Activated naive CD8-positive, alpha-beta T cell treated with anti-CD3 and anti-CD28 coated beads, Interleukin-2, amount 50 U/mL, for 24 hours (primary cell): ENCODE measurements at regions not wholly inside any gene's neighbourhood (a gene's known extent, or its start where the extent isn't known, plus 50 kb on each side); places are given as distances from the start of the nearest gene placed in this dataset.

Experiments
- ATAC-seq: fragments of 150-1000 bp; cut with Tn5 transposase; one replicate; pipeline ENCODE4 v1.10.0; 2021
- DNase-seq: peaks from one replicate; pipeline ENCODE4 v3.0.0; 2021
- H3K27ac Mint-ChIP-seq: one replicate; pipeline ENCODE4 v1.8.0; 2021; ENCODE audit warnings: mild to moderate bottlenecking, mixed read lengths
- H3K27me3 Mint-ChIP-seq: one replicate; pipeline ENCODE4 v1.8.0; 2021; ENCODE audit warnings: mixed read lengths
- H3K36me3 Mint-ChIP-seq: one replicate; pipeline ENCODE4 v1.8.0; 2021; ENCODE audit warnings: low read depth, mixed read lengths
- H3K4me1 Mint-ChIP-seq: one replicate; pipeline ENCODE4 v1.8.0; 2021; ENCODE audit warnings: mixed read lengths
- H3K4me3 Mint-ChIP-seq: one replicate; pipeline ENCODE4 v1.8.0; 2021; ENCODE audit warnings: mild to moderate bottlenecking, moderate library complexity, mixed read lengths
- H3K9me3 Mint-ChIP-seq: one replicate; pipeline ENCODE4 v1.8.0; 2021; ENCODE audit warnings: mixed read lengths

GRCh38 chr18:10235661-10235952 lies 218.8 kb upstream of the APCDD1 start:
- DNase-seq (no peak), ATAC-seq (no peak)
- Mint-ChIP-seq H3K4me3 (no peak overlapping the region), H3K27ac (no peak overlapping the region), H3K4me1 (no peaks in the 10 kb centered on the region), H3K27me3 (no peaks in the 10 kb centered on the region), H3K36me3 (no peaks in the 10 kb centered on the region), H3K9me3 (no peaks in the 10 kb centered on the region)

- no peaks in the 10 kb centered on the region for H3K9me3 Mint-ChIP-seq
- no peak for ATAC-seq
- no peak for DNase-seq
- H3K4me1 Mint-ChIP-seq, result no peaks in the 10 kb centered on the region
- no peak overlapping the region for H3K27ac Mint-ChIP-seq
- no peaks in the 10 kb centered on the region for H3K27me3 Mint-ChIP-seq
- H3K36me3 Mint-ChIP-seq, result no peaks in the 10 kb centered on the region
- H3K4me3 Mint-ChIP-seq, result no peak overlapping the region
Observed at GRCh38 chr18:10239103-10239502, 215.3 kb upstream of the APCDD1 start.

- Mint-ChIP-seq H3K4me1 (no peaks in the 10 kb centered on the region), H3K27ac (no peak overlapping the region), H3K4me3 (no peak overlapping the region), H3K36me3 (no peaks in the 10 kb centered on the region), H3K27me3 (no peaks in the 10 kb centered on the region), H3K9me3 (no peaks in the 10 kb centered on the region)
- ATAC-seq, result no peak
- DNase-seq, result no peak
Observed at GRCh38 chr18:10239991-10240634, 214.3 kb upstream of the APCDD1 start.

- no peaks in the 10 kb centered on the region for H3K9me3 Mint-ChIP-seq
- no peaks in the 10 kb centered on the region for H3K4me1 Mint-ChIP-seq
- H3K27ac Mint-ChIP-seq, result no peak overlapping the region
- H3K36me3 Mint-ChIP-seq, result no peaks in the 10 kb centered on the region
- no peak overlapping the region for H3K4me3 Mint-ChIP-seq
- DNase-seq, result no peak
- no peak for ATAC-seq
- H3K27me3 Mint-ChIP-seq, result no peaks in the 10 kb centered on the region
Observed at GRCh38 chr18:10240973-10241372, 213.5 kb upstream of the APCDD1 start.

- Mint-ChIP-seq H3K36me3 (no peaks in the 10 kb centered on the region), H3K27ac (no peak overlapping the region), H3K27me3 (no peaks in the 10 kb centered on the region), H3K4me1 (no peaks in the 10 kb centered on the region), H3K9me3 (no peaks in the 10 kb centered on the region), H3K4me3 (no peak overlapping the region)
- DNase-seq (no peak), ATAC-seq (no peak)
Observed at GRCh38 chr18:10241579-10241978, 212.9 kb upstream of the APCDD1 start.

- Mint-ChIP-seq H3K27ac (no peak overlapping the region), H3K9me3 (no peaks in the 10 kb centered on the region), H3K27me3 (no peaks in the 10 kb centered on the region), H3K4me1 (no peaks in the 10 kb centered on the region), H3K36me3 (no peaks in the 10 kb centered on the region), H3K4me3 (no peak overlapping the region)
- DNase-seq, result no peak
- no peak for ATAC-seq
Observed at GRCh38 chr18:10242936-10243680, 211.3 kb upstream of the APCDD1 start.

GRCh38 chr18:10244341-10244740 lies 210.1 kb upstream of the APCDD1 start:
- H3K27me3 Mint-ChIP-seq, result no peaks in the 10 kb centered on the region
- no peaks in the 10 kb centered on the region for H3K4me1 Mint-ChIP-seq
- DNase-seq (no peak), ATAC-seq (no peak)
- H3K27ac Mint-ChIP-seq, result no peak overlapping the region
- H3K9me3 Mint-ChIP-seq, result no peaks in the 10 kb centered on the region
- H3K4me3 Mint-ChIP-seq, result no peak overlapping the region
- no peaks in the 10 kb centered on the region for H3K36me3 Mint-ChIP-seq

GRCh38 chr18:10245031-10245845 lies 209.2 kb upstream of the APCDD1 start:
- H3K27ac Mint-ChIP-seq, result no peak overlapping the region
- H3K27me3 Mint-ChIP-seq, result no peaks in the 10 kb centered on the region
- no peak for ATAC-seq
- no peak for DNase-seq
- H3K36me3 Mint-ChIP-seq, result no peaks in the 10 kb centered on the region
- H3K9me3 Mint-ChIP-seq, result no peaks in the 10 kb centered on the region
- H3K4me1 Mint-ChIP-seq, result no peaks in the 10 kb centered on the region
- H3K4me3 Mint-ChIP-seq, result no peak overlapping the region

GRCh38 chr18:10245846-10246175 lies 208.6 kb upstream of the APCDD1 start:
- H3K9me3 Mint-ChIP-seq, result no peaks in the 10 kb centered on the region
- H3K4me1 Mint-ChIP-seq, result no peaks in the 10 kb centered on the region
- ATAC-seq, result no peak
- no peak overlapping the region for H3K27ac Mint-ChIP-seq
- H3K36me3 Mint-ChIP-seq, result no peaks in the 10 kb centered on the region
- no peak overlapping the region for H3K4me3 Mint-ChIP-seq
- no peaks in the 10 kb centered on the region for H3K27me3 Mint-ChIP-seq
- DNase-seq, result no peak

GRCh38 chr18:10247021-10247741 lies 207.3 kb upstream of the APCDD1 start:
- H3K9me3 Mint-ChIP-seq, result no peaks in the 10 kb centered on the region
- DNase-seq (no peak), ATAC-seq (no peak)
- H3K4me3 Mint-ChIP-seq, result no peak overlapping the region
- H3K4me1 Mint-ChIP-seq, result no peaks in the 10 kb centered on the region
- H3K27me3 Mint-ChIP-seq, result no peaks in the 10 kb centered on the region
- H3K27ac Mint-ChIP-seq, result no peak overlapping the region
- H3K36me3 Mint-ChIP-seq, result no peaks in the 10 kb centered on the region

GRCh38 chr18:10247742-10248082 lies 206.7 kb upstream of the APCDD1 start:
- Mint-ChIP-seq H3K27me3 (no peaks in the 10 kb centered on the region), H3K4me3 (no peak overlapping the region), H3K27ac (no peak overlapping the region), H3K4me1 (no peaks in the 10 kb centered on the region), H3K9me3 (no peaks in the 10 kb centered on the region), H3K36me3 (no peaks in the 10 kb centered on the region)
- ATAC-seq (no peak), DNase-seq (no peak)

GRCh38 chr18:10248738-10249137 lies 205.7 kb upstream of the APCDD1 start:
- ATAC-seq, result no peak
- Mint-ChIP-seq H3K27ac (no peak overlapping the region), H3K36me3 (no peaks in the 10 kb centered on the region), H3K9me3 (no peaks in the 10 kb centered on the region), H3K4me3 (no peak overlapping the region), H3K27me3 (no peaks in the 10 kb centered on the region), H3K4me1 (no peaks in the 10 kb centered on the region)
- no peak for DNase-seq

- Mint-ChIP-seq H3K36me3 (no peaks in the 10 kb centered on the region), H3K4me1 (no peaks in the 10 kb centered on the region), H3K27ac (no peak overlapping the region), H3K9me3 (no peaks in the 10 kb centered on the region), H3K4me3 (no peak overlapping the region), H3K27me3 (no peaks in the 10 kb centered on the region)
- no peak for DNase-seq
- ATAC-seq, result no peak
Observed at GRCh38 chr18:10249270-10249669, 205.2 kb upstream of the APCDD1 start.

- Mint-ChIP-seq H3K27me3 (no peaks in the 10 kb centered on the region), H3K4me1 (no peaks in the 10 kb centered on the region), H3K9me3 (no peaks in the 10 kb centered on the region), H3K27ac (no peak overlapping the region), H3K4me3 (no peak overlapping the region), H3K36me3 (no peaks in the 10 kb centered on the region)
- ATAC-seq (no peak), DNase-seq (no peak)
Observed at GRCh38 chr18:10249801-10250200, 204.6 kb upstream of the APCDD1 start.

- H3K4me1 Mint-ChIP-seq, result no peaks in the 10 kb centered on the region
- no peaks in the 10 kb centered on the region for H3K36me3 Mint-ChIP-seq
- H3K4me3 Mint-ChIP-seq, result no peak overlapping the region
- H3K27me3 Mint-ChIP-seq, result peaks cover 2% of the 10 kb centered on the region
- no peak for DNase-seq
- no peak for ATAC-seq
- H3K27ac Mint-ChIP-seq, result no peak overlapping the region
- no peaks in the 10 kb centered on the region for H3K9me3 Mint-ChIP-seq
Observed at GRCh38 chr18:10252494-10252893, 201.9 kb upstream of the APCDD1 start.
